Middle frontal gyrus (tissue), 1 donor: ENCODE measurements at regions not wholly inside any gene's neighbourhood (a gene's known extent, or its start where the extent isn't known, plus 50 kb on each side); places are given as distances from the start of the nearest gene placed in this dataset.

Experiments
- DNase-seq: peaks from one replicate; pipeline ENCODE4 v3.0.0-alpha.2; 2015; ENCODE audit warnings: low spot score; ENCODE audit errors: extremely low spot score

GRCh38 chr2:122388208-122388607, 632.8 kb downstream of the TSN start:
- no peak for DNase-seq

- DNase-seq, result peak; percentile 25
These were observed 634.2 kb downstream of the TSN start for GRCh38 chr2:122389694-122390093.

DNA sequence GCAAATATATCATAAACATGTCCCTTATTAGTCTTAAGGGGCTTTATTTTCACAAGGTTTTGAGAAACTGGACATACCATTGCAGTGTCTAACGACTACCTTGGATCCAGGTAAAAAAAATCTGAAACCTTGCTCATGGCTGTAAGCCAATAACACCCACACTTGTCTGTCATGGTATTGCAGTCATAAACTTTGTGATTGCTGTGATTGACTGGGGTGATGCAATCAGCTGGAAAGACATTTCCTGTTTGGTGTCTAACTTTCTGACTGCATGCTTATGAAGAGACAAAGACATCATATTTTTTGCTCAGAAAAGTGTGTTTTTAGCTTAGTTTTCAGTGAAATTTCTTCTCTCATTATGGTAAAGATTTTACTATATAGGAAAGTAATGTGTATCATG, 635.0 kb downstream of the TSN start:
- no peak for DNase-seq

- DNase-seq, result no peak
These were observed 636.3 kb downstream of the TSN start for GRCh38 chr2:122391726-122392125.

DNA sequence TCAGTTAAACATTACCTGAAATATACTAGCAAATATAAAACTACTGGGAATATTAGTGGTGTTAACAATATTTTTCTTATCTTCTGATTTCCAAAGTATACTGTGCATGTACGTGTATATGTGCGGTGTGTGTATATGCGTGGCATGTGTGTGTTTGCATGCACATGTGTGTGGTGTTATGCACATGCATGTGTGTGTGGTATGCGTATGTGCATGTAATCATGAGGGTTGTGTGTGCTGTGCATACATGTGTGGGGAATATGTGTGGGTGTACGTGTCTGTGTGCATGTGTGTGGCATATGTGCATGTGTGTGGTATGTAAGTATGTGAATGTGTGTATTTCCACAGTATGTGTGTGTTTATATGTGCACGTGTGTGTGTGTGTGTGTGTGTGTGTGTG, 640.2 kb downstream of the TSN start:
- DNase-seq, result no peak

- no peak for DNase-seq
These were observed 655.8 kb downstream of the TSN start for GRCh38 chr2:122411231-122411630.

DNA sequence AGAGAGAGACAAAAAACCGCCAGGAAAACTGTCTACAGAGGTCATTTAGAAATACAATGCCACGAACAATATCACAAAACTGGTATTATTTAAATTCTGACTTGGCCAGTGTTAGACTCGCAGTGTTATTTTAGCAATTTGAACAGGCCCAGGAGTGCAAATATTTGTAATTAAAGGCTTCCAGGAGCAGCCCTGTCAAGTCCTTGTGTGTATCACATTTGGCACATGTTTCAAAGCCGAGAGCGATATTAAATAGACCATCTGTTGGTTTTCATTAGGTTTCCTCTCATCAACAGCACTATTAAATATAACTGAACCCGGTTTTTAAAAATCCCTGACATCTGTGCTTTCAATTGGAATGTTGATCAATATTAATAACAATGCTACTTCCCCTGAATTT, 656.9 kb downstream of the TSN start:
- DNase-seq, result no peak

GRCh38 chr2:122414902-122415301, 659.5 kb downstream of the TSN start:
- no peak for DNase-seq

DNA sequence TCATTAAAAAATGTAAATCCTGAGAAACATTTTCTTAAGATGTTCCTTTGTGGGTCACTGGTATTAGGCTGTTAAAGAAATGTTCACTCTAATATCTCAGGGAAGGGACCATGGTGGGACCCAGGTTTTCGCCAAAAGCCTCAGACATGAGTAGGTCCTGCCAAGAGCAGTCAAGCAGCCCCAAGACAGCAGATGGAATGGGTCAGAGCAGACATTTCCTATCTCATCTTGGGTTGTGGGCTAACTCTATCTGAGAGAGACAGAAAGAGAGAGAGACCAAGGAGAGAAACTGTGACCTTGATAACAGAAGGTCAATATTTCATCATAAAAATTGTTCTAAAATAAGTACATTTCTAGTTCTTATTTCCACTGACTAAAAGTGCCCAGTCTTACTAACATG, 661.7 kb downstream of the TSN start:
- no peak for DNase-seq

GRCh38 chr2:122421775-122422174, 666.3 kb downstream of the TSN start:
- DNase-seq, result no peak

DNA sequence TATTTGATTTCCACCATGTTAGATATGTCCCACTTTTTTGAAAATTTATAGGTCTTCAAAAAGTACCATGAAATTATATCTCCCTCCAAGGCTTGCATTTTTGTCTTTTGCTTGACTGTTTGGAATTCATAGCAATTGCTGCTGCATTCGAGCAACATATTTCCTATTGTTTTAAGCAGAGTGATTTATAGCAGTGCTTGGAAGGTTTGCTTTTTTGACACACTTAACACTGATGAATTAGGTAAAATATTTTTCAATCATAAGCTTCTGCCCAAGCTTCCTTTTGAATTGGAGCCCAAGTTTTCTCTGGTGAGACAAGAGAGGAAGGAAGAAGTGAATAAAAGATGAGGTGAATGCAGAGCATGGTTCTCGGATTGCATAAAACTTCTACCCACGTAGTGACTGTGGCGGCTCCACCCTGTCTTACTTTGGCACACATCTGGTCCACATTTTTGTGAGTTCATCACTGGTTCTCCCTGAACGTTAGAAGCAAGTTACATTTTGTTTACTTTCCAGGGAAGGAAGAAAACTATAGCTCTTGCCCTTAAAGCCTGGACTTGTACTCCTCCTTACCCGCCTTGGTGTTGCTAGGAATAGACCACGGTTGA, 667.0 kb downstream of the TSN start:
- no peak for DNase-seq

DNA sequence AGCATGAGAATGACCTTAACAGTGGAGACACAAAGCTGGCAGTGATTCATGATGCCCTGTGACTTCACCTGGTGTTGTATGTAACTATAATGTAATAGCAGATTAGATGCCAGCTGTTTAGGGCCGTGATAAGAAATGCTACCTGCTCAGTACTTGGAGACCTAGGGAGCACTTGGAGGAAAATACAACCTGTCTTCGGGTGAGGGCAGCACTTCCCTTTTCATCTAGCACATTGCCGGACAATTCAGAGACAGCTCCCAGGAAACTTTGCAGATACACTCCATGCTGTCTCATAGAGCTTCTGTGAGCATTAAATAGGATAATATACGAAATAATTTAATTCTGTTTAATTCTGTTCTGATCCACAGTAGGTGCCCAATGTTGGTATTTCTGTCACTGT, 668.5 kb downstream of the TSN start:
- DNase-seq, result no peak

DNA sequence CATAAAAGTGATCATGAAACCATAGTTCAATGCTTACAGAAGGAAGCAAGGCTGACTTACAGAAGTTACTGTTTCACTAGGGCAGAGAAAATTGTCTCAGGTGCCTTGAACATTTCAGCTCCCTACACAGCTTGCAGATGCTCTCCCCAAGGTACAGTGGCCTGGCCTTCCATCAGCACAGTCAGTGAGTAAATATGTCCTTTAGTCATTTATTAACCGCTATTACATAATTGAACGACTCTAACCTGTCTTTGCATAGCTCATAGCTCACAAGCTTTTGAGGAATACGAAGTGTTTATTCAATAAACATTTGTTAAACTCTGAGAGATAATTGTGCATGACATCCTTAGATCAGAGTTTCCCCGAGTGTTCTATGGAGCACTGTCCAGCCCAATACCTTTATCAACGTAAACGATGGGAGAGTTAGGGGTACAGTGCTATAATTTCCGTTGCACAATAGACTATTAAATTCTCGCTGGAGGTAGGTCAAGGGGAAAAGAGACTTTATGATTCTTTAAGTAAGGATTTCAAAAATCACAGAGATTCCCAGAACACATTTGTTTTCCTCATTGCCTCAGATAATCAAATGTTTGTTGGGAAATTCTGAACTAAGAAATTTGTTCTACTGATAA, 677.8 kb downstream of the TSN start:
- no peak for DNase-seq

DNA sequence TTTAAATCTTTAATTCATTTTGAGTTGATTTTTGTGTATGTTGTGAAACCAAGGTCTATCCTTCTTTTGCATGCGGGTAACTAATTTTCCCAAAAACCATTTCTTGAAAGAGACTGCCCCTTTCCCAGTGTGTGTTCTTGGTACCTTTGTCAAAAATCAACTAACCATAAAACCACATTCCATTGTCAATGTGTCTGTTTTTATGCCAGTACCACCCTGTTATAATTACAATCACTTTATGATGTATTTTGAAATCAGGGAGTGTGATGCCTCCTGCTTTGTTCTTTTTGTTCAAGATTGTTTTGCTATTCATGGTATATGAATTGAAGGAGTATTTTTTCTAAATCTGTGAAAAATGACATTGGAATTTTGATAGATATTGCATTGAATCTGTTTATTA, 689.6 kb downstream of the TSN start:
- DNase-seq, result no peak

- no peak for DNase-seq
These were observed 691.3 kb downstream of the TSN start for GRCh38 chr2:122446761-122447160.

DNA sequence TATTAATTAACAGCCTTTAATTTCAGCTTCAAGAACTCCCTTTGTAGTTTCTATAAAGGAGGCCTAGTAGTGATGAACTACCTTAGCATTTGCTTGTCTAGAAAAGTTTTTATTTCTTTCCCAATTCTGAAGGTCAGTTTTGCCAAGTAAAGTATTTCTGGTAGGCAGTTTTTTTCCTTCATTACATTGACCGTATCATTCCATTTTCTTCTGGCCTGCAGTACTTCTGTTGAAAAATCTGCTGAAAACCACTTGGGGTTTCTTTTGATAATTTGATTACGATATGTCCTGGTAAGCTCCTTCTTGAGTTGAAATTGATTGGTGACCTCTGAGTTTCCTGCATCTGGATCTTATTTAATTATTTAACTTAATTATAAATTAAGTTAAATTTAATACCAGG, 691.8 kb downstream of the TSN start:
- no peak for DNase-seq

DNA sequence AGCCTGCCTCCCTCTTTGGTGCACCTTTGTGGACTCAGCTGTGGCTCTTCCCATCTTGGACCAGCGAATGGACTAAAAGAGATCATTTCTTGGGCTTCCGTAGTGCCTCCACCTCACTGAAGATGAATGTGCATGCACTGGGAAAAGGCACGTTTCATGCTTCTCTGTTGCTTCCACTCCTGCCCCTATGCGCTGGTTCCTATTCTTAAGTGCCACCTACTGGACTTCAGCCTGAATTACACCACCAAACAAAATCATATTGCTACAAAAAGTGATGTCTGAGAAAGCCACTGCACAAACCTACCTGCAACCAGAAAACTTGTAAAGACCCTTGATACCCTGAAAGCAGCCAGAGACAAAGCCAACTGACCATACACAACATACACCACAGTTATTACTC, 695.6 kb downstream of the TSN start:
- DNase-seq, result no peak

DNA sequence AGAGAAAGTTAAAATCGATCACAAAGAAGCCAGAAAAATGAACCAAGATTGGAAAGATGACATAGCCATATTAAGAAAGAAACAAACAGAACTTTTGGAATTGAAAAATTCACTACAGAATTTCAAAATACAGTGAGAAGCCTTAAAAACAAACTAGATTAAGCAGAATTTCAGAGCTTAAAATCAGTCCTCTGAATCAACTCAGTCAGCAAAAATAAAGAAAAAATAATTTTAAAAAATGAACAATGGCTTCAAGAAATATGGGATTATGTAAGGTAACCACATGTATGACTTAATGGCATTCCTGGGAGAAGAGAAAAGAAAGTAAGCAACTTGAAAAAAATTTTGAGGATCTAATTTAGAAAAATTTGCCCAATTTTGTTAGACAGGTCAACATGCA, 696.2 kb downstream of the TSN start:
- no peak for DNase-seq

GRCh38 chr2:122469147-122469546, 713.7 kb downstream of the TSN start:
- DNase-seq, result no peak

GRCh38 chr2:122471753-122472152, 716.3 kb downstream of the TSN start:
- DNase-seq, result no peak

DNA sequence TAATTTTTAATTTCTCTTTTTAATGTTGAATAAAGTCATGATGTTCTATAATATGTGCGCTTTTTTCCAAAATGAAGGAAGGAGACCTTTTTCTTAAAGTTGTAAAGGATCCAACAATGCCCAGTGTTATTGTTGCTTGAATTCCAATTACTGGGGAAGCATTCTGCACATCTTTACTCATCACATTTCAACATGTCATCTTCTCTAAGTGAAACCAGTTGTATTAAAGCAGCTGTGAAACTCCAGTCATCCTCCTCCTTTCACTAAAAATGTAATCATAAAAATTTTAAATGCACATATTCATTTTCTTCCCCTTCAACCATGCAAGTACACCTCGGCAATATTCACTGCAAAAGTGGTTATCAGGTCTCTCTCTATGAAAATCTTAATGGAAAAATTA, 722.7 kb downstream of the TSN start:
- DNase-seq, result no peak

- no peak for DNase-seq
These were observed 723.3 kb downstream of the TSN start for GRCh38 chr2:122478771-122479170.

DNA sequence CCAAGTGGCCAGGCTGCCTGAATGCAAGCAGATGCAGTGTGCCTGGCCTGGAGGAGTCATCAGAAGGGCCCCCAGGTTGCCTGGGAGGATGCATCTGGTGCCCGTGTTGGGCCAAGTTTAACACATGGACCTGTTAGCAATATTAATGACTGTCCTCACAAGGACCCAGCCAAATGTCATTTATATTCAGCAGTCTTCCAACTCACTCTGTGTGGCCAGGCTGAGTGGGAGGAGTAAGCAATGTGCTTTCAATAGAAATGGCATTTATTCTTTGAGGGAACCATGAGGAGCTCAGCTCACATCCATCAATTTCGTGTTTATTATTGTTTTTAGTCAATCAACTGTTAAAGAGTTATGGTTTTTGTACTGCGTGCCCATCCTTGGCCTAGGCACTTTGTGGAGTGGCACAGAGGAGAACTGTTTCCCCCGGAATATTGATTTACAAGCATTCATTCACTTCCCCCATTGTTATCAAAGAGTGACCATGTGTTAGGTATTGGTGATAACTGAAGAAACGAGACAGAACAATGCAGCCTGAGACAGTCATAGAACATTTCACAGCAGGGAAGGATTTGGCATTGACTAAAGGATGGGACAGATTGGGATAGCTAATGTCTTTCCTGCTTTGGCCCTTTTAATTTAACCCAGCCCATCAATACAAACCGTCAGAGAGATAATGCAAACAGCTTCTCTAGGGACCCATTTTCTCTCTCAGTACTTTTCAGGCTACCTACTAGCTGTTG, 725.2 kb downstream of the TSN start:
- DNase-seq, result no peak
